GM08714 (cell line): ENCODE measurements at regions not wholly inside any gene's neighbourhood (a gene's known extent, or its start where the extent isn't known, plus 50 kb on each side); places are given as distances from the start of the nearest gene placed in this dataset.

Source experiments
- H3K4me3 ChIP-seq: fragments of 200-500 bp; sonication (Bioruptor generic); 2 replicates; pipeline ENCODE4 v1.5.1; 2014; ENCODE audit warnings: mild to moderate bottlenecking, low read length, inconsistent platforms
- ZNF274 ChIP-seq: IDR thresholded peaks from 2 replicates; pipeline ENCODE4 v1.6.1; 2012; ENCODE audit warnings: mild to moderate bottlenecking, low read depth, low read length

- TF ChIP-seq ZNF274, result no peak
- no peak overlapping the region for H3K4me3 ChIP-seq
These were observed 75.7 kb upstream of the CHRNA7 start for GRCh38 chr15:31954374-31955172.

- no peak for TF ChIP-seq ZNF274
- no peak overlapping the region for H3K4me3 ChIP-seq
These were observed 74.6 kb upstream of the CHRNA7 start for GRCh38 chr15:31955734-31956133.

DNA sequence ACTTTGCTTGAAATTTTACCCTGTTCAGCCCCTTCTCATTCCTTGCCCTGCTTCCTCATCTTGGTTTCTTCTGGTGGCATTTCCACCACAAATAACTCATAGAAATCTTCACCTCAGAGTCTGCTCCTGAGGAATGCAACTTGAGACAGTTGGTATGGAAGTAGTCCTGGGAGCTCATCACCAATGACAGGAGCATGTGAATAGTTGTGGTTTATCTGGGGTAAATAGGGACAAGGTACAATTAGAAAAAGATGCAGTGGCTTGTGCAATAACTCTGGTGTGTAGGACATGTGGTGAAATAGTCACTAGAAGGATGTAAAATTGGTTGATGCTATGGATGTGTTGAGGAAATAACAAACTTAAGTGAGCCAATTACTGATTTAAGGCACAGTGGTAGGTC, 72.7 kb upstream of the CHRNA7 start:
- no peak overlapping the region for H3K4me3 ChIP-seq
- TF ChIP-seq ZNF274, result no peak

GRCh38 chr15:31964586-31965307, 65.6 kb upstream of the CHRNA7 start:
- TF ChIP-seq ZNF274, result no peak
- no peak overlapping the region for H3K4me3 ChIP-seq

GRCh38 chr15:31970007-31970406, 60.3 kb upstream of the CHRNA7 start:
- TF ChIP-seq ZNF274, result no peak
- H3K4me3 ChIP-seq, result no peak overlapping the region

DNA sequence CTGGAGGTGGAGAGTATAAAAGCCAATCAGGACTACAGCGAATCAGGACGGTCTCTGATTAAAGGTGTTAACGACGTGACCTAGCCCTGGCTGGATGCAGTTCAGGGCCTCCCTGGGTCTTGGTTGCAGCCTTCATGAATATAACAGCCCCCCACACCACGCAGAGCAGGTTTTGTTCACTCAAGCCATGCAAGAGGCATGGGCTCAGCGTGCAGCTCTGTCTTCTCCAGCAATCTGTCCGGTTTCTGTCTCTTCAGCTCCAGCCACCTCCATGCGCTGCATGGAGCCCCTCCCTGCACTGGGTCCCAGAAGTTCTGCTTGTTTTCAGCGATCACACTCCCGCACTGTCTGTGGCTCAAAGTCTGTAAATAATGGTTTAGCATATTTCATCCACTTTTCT, 57.1 kb upstream of the CHRNA7 start:
- no peak overlapping the region for H3K4me3 ChIP-seq
- TF ChIP-seq ZNF274, result no peak

DNA sequence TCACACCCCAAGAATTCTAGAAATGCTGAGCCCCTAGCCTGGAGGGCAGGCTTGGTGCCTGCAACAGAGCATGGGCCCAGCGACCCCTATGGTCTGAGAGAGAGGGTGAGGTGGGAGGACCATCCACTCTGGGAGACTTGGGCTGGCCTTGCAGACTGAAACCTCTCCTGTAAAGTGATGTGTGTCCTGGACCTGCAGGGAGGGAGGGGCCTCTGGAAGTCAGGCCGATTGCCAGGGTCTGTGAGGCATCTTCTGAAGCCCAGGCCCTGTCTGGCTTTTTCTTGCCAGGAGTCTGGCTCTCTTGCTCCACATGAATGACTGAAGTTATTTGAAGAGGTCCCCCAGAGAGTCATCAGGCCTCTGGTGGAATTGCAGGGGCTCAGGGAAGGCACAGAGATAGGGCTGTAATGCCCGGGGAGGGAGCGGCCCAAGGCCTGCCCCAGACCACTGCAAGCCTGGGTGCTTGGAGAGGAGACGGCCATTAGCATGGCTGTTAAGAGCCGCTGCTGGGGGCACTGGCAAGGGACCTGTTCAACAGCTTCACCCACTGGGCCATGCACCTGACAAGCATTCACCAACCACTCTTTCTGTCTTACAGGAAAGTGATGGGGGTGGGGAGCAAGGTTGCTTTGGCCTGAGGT, 56.0 kb upstream of the CHRNA7 start:
- no peak for TF ChIP-seq ZNF274
- H3K4me3 ChIP-seq, result no peak overlapping the region

DNA sequence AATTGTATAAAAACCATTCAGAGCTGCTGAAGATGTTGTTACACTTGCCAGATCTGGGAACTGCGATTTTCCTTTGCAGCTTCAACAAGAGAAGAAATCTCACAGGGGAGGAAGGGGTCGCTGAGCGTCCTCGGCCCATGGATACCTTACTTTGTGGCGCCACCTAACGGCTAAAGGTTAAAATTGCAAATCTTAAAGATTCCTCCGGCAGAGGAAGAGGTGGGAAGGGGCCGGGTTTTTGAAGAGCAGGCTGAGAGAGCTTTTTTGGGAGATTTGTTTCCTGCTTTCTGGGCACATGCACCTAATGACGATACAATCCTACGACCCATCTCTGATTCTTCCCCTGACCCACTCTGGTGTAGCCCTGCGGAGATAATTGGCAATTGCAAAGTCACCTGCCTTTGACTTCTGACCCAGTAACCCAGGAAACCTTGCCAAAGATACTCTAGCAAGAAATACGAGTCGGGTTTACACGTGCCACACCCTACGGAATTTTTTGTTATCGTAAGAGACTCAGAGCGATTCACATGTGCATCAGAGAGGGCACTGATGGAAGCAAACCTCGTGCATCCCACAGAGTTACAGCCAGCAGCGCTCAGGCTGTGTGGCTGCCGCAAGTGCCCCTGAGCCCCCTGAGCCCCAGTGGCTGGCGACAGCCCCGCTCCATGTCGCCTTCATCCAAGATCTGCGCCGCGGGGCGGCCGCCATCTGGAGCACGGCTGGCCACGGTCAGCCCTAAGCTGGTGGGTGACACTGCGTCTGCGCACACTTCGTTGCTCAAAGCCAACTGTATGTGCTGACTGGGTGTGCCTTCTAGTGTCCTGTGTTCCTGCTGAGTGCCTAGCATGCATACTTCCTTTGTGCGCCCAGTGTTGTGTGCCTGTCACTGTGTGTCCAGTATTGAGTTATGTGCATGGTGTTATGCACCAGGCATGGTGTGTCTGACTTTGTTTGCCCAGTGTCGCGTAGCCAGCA, 55.2 kb upstream of the CHRNA7 start:
- H3K4me3 ChIP-seq, result no peak overlapping the region
- no peak for TF ChIP-seq ZNF274

- H3K4me3 ChIP-seq, result no peak overlapping the region
- no peak for TF ChIP-seq ZNF274
These were observed 54.5 kb upstream of the CHRNA7 start for GRCh38 chr15:31975830-31976229.

- H3K4me3 ChIP-seq, result no peak overlapping the region
- TF ChIP-seq ZNF274, result no peak
These were observed 53.2 kb upstream of the CHRNA7 start for GRCh38 chr15:31977138-31977537.

GRCh38 chr15:31977812-31978661, 52.3 kb upstream of the CHRNA7 start:
- no peak overlapping the region for H3K4me3 ChIP-seq
- TF ChIP-seq ZNF274, result no peak
